Putamen (tissue), 1 donor: ENCODE measurements at regions not wholly inside any gene's neighbourhood (a gene's known extent, or its start where the extent isn't known, plus 50 kb on each side); places are given as distances from the start of the nearest gene placed in this dataset.

Source experiments
- DNase-seq: peaks from one replicate; pipeline ENCODE4 v3.0.0-alpha.2; 2016; ENCODE audit warnings: low spot score

DNA sequence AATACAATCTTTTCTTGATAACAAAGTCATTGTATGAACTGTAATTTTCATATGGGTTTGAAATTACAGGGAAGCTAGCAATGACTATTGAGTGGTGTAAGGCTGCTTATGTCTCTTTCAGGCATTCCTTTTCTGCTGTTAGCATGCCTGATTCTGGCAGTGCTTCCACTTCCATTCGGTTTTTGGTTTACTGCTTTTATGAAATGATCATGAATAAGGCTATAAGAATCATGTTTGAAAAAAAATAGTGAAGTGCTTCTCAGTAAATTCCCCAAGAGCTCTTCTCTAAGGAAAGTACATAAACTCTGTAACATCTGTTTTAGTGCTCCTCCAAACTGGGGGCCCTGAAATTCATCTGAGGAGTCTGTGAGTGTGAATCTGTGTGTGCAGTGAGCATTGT lies 434.0 kb upstream of the RGS6 start:
- no peak for DNase-seq

DNA sequence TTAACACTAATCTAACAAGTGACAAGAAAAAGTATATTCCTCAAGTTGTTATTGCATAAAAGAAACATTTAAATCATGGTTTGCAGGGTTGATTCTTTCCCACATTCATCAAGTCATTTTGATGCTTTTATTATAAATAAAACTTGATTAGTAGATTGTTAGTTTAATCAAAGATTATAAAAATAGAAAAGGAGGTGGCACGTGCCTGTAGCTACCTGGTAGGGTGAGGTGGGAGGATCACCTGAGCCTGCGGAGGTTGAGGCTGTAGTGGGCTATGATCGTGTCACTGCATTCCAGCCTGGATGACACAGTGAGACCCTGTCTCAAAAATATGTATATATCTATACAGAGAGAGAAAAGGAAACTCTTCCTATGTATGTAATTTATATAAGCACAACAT lies 433.2 kb upstream of the RGS6 start:
- DNase-seq = no peak

DNA sequence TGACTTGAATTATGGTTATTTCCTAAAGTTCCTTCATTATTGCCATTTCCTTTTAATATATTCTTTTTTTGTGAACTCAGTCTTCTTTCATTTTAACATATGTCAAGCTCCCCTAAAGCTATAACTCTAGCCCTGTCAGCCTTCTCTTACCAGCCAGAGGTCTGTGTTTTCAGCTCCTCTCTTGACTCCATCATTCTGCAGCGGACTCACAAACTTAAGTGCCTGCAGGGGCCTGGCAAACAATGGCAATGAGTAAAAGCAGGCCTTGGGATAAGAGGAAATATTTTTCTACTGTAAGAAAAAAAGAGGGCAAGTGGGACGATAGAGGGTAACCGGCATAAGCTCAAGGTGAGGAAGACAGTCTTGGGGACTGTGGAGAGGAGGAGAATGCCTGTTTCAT lies 424.5 kb upstream of the RGS6 start:
- DNase-seq = no peak

DNA sequence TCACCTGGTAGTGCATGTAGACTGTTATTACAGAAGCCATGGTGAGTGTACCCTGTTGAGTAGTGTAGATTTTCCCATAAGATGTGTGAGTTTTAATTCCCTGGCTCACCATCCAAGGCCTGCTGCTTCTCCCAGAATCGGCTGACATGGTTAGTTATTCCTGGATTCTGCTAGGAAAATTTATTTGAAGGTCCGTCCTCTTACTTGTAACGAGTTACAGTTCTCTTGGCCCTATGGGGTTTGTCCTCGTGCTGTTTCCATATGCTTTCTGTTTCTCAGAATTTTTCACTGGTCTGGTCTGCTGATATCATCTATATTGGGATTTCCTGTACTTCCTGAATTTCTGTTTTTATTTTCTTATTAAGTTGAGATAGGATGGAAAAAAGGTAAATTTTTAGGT lies 423.3 kb upstream of the RGS6 start:
- no peak for DNase-seq

DNA sequence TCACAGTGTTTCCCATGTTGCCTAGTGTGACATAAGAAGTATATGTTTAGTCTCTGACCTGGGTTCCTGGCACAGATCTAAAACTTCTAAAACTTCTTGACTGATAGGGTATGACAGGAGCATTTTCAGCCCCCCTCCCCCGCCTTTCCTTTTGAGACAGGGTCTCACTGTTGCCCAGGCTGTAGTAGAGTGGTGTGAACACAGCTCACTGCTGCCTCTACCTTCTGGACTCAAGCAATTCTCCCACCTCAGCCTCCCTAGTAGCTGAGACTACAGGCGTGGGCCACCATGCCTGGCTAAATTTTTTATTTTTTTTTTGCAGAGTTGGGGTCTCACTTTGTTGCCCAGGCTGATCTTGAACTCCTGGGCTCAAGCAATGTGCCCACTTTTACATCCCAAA lies 421.1 kb upstream of the RGS6 start:
- DNase-seq = no peak

DNA sequence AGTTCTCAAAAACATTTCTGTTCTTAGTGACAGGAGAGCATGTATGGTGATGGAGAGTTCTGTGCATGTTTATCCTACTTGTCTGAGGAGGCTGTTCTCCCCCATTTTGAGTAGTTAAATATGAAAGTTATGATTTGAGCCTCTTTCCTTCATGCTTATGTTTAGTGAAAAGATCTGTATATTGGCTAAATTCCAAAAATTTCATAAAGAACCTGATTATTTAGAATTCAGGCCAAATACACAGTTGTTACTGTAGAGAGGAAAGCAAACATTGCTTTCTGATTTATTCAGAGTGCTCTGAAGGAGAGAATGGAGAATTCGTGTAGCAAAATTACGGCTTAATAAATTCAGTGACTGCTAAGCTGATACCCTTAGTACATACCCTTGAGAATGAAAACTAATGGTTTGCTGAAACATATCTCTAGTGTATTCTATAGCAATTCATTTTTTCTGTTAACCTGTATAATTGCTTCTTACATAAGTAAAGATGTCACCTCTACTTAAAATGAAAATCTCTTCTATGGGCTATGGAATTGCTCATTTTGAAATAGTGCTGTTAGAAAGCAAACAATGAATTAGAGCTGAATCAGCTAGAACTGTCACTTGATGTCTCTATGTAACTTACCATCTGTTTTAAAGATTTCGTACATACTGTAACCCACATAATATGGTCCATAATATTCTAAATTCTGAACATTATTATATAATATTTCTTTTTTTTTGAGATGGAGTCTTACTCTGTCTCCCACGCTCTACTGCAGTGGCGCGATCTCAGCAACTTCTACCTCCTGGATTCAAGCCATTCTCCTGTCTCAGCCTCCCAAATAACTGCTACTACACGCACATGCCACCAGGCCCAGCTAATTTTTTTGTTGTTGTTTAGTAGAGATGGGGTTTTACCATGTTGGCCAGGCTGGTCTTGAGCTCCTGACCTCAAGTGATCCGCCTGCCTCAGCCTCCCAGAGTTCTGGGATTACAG lies 417.0 kb upstream of the RGS6 start:
- DNase-seq = no peak

DNA sequence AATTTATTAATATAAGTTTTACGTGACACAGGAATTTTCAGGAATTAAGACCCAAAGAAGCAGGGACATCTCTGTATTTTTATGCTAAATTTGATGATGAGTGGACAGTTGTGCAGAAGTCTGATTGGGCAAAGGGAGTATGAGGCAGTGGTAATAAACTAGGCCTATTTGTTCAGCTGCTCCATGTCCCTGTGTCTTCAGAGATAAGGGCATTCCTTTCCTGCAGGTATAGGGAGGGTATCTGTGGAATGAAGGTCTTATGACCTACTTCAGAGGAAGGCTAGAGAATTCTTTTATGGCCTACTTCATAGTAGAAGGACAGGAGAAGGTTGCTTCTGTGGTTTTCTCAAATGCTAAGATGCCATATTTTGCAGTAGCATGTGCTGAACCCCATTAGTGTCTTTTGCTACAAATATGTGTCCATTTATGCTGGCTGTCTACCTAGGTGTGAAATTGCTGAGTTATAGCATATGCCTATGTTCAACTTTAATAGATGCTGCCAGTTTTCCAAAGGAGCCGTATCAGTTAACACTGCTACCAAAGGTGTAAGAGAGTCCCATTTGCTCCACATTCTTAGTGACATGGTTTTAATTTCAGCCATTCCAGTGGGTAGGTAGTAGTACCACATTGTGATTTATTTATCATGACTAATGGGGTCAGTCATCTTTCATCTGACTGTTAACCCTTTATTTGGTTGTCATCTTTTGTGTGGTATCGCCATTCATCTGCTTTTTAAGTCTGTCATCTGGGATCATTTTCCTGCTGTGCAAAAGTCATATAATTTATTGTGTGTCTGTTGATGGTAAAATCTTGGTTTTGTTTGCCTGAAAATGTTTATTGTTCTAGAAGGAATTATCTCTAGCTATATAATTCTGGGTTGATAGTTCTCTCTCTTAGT lies 410.7 kb upstream of the RGS6 start:
- DNase-seq = no peak

DNA sequence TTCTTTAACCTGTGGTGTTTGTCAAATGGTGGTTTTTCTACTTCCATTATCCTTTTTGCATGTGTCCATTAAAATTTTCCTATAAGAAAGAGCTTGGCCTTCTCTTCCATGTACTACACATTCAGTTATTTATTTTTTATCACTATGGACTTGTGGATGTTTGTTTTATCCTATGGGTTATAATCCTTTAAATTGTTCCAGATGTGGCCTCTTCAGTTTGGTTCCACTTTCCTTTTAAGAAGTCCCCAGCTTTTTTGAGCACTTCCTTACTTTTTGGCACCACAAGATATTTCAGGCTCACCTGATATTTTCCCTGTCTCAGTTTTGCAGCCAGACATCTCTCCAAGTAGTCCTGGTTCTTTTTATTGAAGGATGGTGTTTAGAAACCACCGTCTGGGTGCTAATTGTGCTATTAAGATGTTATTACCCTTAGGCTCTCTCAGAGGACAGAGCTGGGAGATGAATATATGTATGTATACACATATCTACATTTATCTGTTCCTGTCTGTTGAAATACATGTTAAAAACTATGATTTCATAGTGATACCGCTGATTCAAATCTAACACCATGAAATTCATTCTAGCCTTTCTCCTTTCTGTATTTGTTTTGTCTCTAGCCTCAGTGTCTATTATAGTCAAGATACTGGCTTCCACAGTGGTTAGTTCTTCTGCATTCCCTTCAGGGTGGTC lies 408.5 kb upstream of the RGS6 start:
- DNase-seq = no peak

DNA sequence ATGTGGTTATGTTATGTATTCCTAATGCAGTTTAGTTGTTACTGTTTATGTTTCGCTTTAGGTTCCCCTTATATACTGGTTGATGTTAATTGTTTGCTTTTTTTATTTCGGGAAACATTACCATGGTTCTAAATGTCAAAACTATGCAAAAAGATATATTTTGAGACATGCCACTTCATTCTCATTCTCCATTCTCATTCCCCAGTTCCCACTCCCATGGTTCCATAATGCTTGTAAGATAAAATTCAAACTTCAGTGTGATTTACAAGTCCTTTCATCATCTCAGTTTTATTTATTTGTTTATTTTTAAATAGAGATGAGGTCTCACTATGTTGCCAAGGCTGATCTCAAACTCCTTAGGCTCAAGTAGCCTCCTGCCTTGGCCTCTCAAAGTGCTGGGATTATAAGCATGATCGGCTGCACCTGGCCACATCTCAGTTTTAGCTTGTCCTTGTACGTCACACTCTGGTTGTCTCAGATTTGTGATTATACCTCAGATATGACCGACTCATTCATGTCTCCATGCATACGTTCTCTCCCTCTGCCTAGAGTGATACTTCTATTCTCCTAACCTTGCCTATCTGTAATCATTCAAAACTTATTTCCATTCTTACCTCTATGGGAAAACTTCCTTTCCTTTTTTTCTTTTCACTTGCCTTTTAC lies 407.8 kb upstream of the RGS6 start:
- no peak for DNase-seq

DNA sequence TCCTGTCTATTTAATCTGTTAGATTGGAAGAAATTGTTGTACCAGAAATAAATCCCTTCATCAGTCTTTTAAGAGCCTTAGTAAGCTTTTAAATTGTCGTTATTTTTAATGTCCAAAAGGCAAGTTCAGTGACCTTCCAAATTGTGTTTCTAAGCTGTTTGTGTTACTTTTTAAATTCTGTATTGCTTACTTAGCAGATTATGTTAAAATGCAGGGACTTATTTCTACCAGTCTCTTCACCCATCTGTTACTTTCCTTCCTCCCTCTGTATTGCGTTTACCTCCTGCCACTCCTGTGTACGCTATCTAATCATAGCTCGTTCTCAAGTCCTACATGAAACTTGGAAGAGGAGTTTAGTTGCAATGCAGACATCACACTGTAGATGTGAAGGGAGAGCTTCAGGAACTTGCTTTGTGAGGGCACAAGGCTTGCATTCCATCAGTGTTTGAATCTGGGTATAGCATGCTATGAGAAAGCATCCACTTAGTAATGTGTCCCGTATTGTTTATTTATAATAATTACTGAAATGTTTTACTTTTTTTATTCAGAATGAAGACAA lies 406.5 kb upstream of the RGS6 start:
- no peak for DNase-seq

DNA sequence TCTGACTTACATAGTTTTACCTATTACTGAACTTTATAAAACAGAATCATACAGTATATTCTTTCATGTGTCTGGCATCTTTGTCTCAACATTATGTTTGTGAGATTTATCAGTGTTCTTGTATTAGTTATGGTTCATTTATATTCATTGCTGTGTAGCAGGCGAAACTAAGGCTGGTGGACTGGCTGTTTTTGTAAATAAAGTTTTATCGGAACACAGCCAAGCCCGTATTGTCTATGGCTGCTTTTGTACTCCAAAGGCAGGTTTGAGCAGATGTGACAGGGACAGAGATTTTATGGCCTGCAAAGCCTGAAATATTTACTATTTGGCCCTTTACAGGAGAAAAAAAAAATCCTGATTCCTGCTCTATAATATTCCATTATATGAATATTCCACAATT lies 405.8 kb upstream of the RGS6 start:
- DNase-seq = no peak

DNA sequence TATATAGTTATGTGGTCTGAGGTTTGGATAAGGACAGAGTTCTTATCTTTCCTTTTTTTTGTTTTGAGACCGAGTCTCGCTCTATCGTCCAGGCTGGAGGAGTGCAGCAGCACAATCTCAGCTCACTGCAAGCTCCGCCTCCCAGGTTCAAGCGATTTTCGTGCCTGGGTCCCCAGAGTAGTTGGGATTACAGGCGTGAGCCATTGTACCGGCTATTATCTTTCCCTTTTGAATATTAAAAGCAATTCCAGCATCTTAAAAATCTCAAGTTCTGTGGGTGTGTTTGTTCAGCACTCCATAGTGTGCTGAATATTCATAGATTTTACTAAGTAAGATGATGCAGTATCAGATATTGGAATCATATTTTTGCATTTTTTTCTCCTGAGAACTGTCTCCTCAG lies 404.4 kb upstream of the RGS6 start:
- no peak for DNase-seq

DNA sequence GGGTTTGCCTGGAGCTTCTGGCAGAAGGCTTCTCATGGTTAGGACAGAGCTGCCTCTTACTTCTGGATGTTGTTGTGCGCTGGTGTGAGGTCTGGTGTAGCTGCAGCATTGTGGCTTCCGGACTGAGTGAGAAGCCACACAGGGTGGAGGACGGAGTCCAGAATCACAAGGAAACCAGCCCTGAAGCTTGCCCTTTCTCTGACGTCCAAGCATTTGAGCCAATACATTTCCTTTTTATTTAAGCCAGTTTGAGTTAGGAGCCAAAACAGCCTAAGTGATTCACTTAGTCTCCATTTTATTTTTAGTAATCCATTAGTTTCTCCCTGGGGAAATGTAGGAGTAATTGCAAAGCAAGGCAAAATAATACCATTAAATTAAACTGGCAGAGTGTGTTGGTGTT lies 402.4 kb upstream of the RGS6 start:
- peak; percentile 58 for DNase-seq

DNA sequence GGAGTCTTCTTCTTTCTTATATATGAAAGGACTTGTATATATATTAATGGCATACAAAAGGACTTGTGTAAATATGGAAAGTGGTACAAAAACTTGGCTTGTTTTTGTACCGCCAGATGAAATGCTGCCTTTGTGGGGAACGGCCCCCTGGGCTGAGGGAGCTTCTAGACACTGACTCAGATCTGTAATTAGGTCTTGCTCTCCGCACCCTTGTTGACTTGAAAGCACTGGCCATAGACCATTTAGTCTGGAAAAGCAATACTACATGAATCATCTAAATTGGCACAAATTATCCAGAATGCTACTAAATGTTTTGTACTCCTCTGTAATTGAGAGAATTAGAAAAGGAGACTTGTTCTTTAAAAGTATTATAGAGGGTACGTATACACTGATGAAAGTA lies 399.9 kb upstream of the RGS6 start:
- no peak for DNase-seq

DNA sequence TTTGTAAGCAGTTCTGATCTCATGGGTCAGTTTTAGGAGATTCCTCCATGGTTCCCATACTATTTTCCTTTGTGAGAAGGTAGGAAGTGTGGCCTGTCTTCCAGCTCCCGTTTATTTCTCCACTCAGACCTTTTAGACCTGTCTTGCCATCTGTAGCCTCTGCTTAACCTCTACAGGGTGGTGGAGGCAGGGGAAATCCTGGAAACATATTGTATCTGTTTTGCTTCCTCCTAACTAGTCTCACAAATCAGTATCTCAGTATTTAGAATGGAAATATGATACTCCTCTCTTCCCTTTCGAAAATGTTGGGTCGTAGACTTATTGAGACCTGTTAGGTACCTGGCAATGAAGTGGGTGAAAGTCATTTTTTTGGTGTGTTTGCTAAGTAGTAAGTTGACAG lies 399.4 kb upstream of the RGS6 start:
- DNase-seq = no peak

DNA sequence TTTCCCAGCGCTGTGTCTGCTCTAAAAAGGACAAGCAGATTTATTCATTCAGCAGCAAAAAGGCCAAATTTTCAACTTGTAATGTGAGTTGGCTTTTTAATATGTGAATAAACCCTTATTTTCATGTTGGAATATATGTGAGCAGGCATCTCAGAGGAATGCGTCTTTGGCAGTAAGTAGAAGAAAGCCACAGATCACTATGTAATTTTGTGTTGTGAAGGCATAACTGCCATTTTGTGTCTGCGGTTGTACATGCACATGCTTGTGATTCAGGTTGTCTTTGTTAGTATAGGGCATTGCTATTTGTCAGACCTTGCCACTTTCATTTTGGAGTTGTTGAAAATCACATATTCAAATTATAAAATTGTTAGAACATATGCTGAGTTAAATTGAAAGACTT lies 398.8 kb upstream of the RGS6 start:
- DNase-seq = no peak

DNA sequence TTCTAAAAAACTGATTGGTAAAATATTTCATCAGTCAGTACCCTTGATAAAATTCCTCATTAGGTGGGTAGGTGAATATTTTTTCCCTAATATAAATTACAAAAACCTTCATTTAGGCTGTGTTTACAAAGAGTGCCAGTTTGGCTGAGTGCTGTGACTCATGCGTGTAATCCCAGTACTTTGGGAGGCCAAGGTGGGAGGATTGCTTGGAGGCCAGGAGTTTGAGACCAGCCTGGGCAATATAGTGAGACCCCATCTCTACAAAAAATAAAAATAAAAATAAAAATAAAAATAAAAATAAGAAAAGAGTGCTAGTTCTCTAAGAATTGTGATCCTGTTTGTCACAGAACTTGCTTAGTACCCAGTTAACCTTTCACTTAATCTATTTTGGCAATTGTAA lies 398.4 kb upstream of the RGS6 start:
- no peak for DNase-seq

DNA sequence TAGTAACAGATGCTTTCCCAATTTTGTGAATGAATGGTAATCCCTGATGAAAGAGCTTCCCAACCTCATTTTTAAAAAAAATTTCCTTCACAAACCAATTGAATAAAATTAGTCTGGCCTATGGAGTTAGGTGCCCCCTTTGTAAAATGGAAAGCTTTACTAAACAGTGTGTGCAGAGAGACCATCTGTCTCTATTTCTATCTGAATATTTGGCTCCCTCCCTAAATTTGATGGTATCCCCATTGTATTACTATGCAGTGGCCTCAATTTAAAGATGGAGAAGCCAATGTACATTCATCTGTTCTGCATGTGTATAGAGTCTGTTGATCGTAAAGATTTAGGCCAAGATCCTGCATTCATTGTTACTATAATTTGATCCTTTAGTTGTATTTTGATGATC lies 397.7 kb upstream of the RGS6 start:
- no peak for DNase-seq

DNA sequence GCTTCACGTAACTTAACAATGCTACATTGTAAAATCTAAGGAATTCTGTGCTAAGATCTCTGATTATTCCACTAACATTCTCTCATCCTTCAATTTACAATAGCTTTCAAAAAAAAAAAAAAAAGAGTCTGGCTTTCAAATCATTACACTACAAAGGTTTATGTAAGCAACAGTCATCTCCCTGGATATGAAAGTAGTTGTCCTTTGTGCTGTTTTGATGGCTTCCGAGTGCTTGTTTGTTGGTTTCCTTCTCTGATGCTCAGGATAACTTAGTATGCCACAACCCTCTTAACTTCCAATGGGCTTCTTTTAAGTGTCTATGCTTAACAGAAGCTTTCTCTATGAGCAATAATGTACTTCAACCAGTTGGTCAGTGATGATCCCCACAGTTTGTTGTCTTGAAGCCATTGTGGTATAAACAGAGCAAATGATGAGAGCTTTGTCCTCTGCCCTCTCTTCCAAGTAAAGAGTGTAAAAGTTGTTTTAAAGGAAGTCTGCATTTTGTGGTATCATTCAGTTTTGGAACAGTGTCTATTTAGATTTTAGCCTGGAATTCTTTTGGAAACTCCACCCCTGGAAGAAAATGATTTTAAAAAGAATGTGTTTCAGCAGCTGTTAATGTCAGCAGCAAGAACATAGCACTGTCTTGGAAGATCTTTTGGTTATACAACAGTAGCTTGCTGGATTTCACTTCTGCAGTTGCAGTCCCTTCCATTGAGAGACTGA lies 396.1 kb upstream of the RGS6 start:
- DNase-seq = no peak

DNA sequence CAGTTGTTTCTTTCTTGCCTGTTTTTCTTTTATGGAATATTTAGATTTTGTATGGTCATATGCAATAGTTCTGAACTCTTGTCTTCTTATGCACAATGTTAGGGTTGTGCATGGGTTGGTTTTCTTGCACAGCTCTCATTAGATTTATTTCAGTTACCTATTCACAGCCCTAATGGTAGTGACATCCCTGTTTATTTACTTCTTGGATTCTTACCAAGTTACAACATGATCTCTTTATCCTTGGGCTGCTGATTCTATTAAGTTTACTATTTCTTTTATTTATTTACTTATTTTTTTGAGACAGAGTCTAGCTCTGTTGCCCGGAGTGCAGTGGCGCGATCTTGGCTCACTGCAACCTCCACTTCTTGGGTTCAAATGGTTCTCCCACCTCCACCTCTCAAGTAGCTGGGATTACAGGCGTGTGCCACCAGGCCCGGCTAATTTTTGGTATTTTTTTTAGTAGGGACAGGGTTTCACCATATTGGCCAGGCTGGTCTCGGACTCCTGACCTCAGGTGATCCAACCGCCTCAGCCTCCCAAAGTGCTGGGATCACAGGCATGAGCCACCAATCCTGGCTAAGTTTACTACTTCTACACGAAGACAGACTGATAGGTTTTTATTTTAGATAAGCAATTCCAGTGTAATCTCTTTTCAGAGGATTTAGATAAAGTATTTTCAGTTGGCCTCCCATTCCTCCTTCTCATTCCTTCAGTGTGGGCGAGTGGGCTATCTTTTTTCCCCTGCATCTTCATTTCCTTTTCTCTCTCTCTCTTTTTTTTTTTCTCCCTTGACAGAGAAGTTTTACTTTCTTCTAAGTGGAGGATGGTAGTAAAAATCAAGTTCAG lies 395.1 kb upstream of the RGS6 start:
- DNase-seq = no peak
